Nephron progenitor cell (in vitro differentiated cells): ENCODE measurements at regions not wholly inside any gene's neighbourhood (a gene's known extent, or its start where the extent isn't known, plus 50 kb on each side); places are given as distances from the start of the nearest gene placed in this dataset.

Experiments used
- DNase-seq: peaks from one replicate; pipeline ENCODE4 v3.0.0; 2021
- H3K27ac Mint-ChIP-seq: 2 replicates; pipeline ENCODE4 v1.8.0; 2021; ENCODE audit warnings: mild to moderate bottlenecking, moderate library complexity, mixed read lengths
- H3K27me3 Mint-ChIP-seq: 2 replicates; pipeline ENCODE4 v1.8.0; 2021; ENCODE audit warnings: mild to moderate bottlenecking, low read depth, mixed read lengths; ENCODE audit not compliant: poor library complexity
- H3K36me3 Mint-ChIP-seq: 2 replicates; pipeline ENCODE4 v1.8.0; 2021; ENCODE audit warnings: low read depth, mixed read lengths
- H3K4me1 Mint-ChIP-seq: 2 replicates; pipeline ENCODE4 v1.8.0; 2021; ENCODE audit warnings: mixed read lengths
- H3K4me3 Mint-ChIP-seq: 2 replicates; pipeline ENCODE4 v1.8.0; 2021; ENCODE audit warnings: mild to moderate bottlenecking, moderate library complexity, mixed read lengths
- H3K9me3 Mint-ChIP-seq: 2 replicates; pipeline ENCODE4 v1.8.0; 2021; ENCODE audit warnings: mild to moderate bottlenecking, moderate library complexity, mixed read lengths
- TF ChIP-seq, protein P1 (sequence below): fragments of 200-600 bp; sonication (generic); IDR thresholded peaks from 2 replicates; pipeline ENCODE4 v1.5.0; 2021; ENCODE audit warnings: antibody characterized with exemption

DNA sequence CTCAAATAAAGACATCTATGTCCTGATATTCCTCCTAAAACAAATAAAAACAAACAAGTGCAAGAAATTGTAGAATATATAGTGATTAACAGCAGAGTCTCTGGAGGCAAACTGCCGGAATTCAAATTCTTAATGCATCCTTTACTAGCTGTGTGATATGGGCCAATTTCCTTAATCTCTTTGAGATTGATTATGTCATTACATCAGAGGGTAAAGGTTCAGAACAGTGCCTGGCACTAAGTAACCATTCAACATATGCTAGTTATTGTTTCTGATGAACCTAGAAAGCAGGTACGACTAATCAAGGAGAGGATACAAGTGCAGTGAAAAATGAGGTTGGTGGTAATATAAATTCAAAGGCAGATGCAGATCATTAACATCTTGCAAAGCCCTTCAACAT, 81.1 kb upstream of the ADAMTS19 start:
- Mint-ChIP-seq H3K27me3 (no peaks in the 10 kb centered on the region), H3K4me1 (peaks cover 11% of the 10 kb centered on the region), H3K9me3 (no peaks in the 10 kb centered on the region), H3K4me3 (no peak overlapping the region), H3K27ac (no peak overlapping the region), H3K36me3 (no peaks in the 10 kb centered on the region)
- TF ChIP-seq, protein P1, sequence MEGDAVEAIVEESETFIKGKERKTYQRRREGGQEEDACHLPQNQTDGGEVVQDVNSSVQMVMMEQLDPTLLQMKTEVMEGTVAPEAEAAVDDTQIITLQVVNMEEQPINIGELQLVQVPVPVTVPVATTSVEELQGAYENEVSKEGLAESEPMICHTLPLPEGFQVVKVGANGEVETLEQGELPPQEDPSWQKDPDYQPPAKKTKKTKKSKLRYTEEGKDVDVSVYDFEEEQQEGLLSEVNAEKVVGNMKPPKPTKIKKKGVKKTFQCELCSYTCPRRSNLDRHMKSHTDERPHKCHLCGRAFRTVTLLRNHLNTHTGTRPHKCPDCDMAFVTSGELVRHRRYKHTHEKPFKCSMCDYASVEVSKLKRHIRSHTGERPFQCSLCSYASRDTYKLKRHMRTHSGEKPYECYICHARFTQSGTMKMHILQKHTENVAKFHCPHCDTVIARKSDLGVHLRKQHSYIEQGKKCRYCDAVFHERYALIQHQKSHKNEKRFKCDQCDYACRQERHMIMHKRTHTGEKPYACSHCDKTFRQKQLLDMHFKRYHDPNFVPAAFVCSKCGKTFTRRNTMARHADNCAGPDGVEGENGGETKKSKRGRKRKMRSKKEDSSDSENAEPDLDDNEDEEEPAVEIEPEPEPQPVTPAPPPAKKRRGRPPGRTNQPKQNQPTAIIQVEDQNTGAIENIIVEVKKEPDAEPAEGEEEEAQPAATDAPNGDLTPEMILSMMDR: no peak
- no peak for DNase-seq

DNA sequence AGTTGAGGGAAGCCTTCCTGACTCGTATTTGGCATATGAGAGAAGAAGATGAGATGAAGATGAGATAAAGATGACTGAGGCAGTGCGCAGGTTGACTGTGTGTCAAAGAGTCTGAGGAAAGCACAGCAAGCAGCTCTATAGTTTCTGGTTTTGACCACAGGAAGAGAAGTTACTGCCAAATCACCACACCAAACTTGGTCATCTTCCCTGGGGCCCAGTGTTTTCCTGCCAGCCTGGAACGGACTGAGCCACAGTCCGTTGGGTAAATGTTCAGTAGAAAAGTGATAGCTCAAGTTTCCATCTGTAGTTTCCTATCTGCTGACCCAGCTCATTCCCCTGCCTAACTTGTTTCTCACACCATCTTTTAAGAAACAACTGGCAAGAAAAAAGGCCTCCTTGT, 80.7 kb upstream of the ADAMTS19 start:
- no peaks in the 10 kb centered on the region for H3K36me3 Mint-ChIP-seq
- TF ChIP-seq, protein P1: no peak
- H3K4me3 Mint-ChIP-seq: no peak overlapping the region
- H3K4me1 Mint-ChIP-seq: peaks cover 11% of the 10 kb centered on the region
- peak overlapping the region; percentile 40 for H3K27ac Mint-ChIP-seq
- no peaks in the 10 kb centered on the region for H3K9me3 Mint-ChIP-seq
- DNase-seq: no peak
- no peaks in the 10 kb centered on the region for H3K27me3 Mint-ChIP-seq

DNA sequence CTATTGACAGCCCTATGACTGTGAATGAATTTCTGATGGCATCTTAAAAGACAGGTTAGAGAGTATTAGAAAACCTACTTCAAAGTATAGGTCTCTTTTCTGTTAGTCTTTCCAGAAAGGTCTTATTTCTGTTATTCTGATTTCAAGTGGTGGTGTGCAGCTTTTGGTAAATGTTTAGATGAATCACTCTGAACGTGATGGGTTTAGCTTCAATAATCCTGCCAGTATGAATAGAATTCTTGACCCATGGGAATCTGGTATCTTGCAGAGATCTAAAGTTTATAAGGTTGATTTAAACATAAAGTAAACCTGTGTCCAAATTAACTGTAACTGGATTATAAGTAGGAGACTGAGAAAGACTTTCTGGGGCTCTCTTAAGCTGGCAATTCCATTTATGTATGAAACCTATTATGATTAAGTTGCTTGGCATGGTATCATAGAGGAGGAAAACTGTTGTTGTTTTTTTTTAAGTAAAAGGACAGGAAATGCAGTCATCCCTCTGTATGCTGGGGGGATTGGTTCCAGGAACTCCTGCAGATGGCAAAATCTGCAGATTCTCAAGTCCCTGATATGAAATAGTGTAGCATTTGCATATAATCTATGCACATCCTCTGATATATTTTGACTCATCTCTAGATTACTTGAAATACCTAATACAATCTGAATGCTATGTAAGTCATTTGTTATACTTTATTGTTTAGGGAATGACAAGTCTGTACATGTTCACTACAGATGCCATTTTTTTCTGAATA, 77.0 kb upstream of the ADAMTS19 start:
- Mint-ChIP-seq H3K4me3 (no peak overlapping the region), H3K4me1 (peaks cover 2% of the 10 kb centered on the region), H3K27me3 (no peaks in the 10 kb centered on the region), H3K9me3 (no peaks in the 10 kb centered on the region), H3K36me3 (no peaks in the 10 kb centered on the region), H3K27ac (no peak overlapping the region)
- TF ChIP-seq, protein P1: no peak
- DNase-seq: no peak

DNA sequence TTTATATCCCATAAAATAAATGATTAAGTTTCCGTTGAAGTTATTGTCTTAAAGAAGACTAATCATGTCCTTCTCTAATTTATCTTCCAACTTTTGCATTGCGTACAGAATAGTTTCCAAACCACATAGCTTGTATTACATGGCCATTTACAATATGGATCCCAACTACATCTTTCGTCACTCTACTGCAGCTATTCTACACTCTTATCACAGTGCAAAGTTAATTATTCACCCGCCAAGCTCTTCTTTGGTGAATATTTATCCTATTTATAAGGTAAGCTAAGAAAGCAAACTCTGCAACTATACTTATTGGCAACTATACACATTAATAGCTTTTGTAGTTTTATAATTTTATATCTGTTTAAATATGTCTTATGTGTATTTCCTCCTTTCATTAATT, 75.9 kb upstream of the ADAMTS19 start:
- no peak overlapping the region for H3K27ac Mint-ChIP-seq
- H3K4me3 Mint-ChIP-seq: no peak overlapping the region
- no peaks in the 10 kb centered on the region for H3K36me3 Mint-ChIP-seq
- no peak for DNase-seq
- no peaks in the 10 kb centered on the region for H3K9me3 Mint-ChIP-seq
- TF ChIP-seq, protein P1: no peak
- H3K27me3 Mint-ChIP-seq: no peaks in the 10 kb centered on the region
- no peaks in the 10 kb centered on the region for H3K4me1 Mint-ChIP-seq

DNA sequence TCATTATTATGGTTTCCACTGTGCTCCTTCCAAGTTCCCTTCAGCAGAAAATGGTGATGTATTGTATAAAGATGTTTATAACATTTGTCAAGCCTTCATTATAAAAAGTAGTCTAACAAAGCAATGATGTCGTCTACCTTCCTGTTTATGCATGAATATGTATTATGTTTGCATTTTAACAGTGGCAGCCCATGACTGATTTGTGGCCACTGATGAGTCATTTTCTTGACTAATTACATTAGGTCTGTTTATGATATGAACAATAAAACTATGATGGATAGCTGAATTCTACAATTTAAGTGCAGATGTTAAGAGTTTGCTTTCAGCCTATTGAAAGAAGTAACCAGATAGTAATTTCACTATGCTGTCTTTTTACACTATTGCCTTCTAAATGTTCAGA, 75.4 kb upstream of the ADAMTS19 start:
- no peak overlapping the region for H3K4me3 Mint-ChIP-seq
- no peak for DNase-seq
- H3K27ac Mint-ChIP-seq: no peak overlapping the region
- H3K9me3 Mint-ChIP-seq: no peaks in the 10 kb centered on the region
- H3K27me3 Mint-ChIP-seq: no peaks in the 10 kb centered on the region
- no peaks in the 10 kb centered on the region for H3K4me1 Mint-ChIP-seq
- TF ChIP-seq, protein P1: no peak
- H3K36me3 Mint-ChIP-seq: no peaks in the 10 kb centered on the region

DNA sequence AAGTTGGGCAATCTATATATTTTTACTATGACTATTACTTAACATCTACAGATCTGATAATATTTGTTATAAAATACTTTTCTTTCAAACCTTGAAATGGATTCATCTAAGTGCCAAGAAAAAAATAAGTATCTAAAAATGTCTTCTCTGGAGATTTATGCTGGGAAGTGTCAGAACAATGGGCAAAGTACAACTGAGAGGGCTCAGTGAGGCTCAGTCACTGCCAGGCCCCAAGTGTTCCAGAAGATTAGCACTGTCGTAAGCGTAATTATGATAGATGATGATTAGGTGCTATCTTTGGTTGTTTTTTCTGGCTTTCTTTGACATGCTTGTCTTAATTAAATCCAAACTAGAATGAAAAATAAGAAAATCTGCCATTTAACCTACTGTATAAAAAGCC, 72.2 kb upstream of the ADAMTS19 start:
- H3K36me3 Mint-ChIP-seq: no peaks in the 10 kb centered on the region
- no peaks in the 10 kb centered on the region for H3K9me3 Mint-ChIP-seq
- no peak overlapping the region for H3K4me3 Mint-ChIP-seq
- H3K27ac Mint-ChIP-seq: no peak overlapping the region
- H3K4me1 Mint-ChIP-seq: no peaks in the 10 kb centered on the region
- H3K27me3 Mint-ChIP-seq: no peaks in the 10 kb centered on the region
- no peak for DNase-seq
- TF ChIP-seq, protein P1: no peak
